HG03457 (cell line): ENCODE measurements at regions not wholly inside any gene's neighbourhood (a gene's known extent, or its start where the extent isn't known, plus 50 kb on each side); places are given as distances from the start of the nearest gene placed in this dataset.
"Not testable (repeated sequence)": the region's sequence is repeated elsewhere in the genome, so short reads cannot be mapped to it uniquely, and the experiment has no call there.

Experiments used
- ATAC-seq: cut with Tn5 transposase; IDR thresholded peaks from one replicate; pipeline ENCODE4 v1.9.1; 2021; ENCODE audit warnings: moderate number of reproducible peaks; ENCODE audit not compliant: unreplicated experiment

DNA sequence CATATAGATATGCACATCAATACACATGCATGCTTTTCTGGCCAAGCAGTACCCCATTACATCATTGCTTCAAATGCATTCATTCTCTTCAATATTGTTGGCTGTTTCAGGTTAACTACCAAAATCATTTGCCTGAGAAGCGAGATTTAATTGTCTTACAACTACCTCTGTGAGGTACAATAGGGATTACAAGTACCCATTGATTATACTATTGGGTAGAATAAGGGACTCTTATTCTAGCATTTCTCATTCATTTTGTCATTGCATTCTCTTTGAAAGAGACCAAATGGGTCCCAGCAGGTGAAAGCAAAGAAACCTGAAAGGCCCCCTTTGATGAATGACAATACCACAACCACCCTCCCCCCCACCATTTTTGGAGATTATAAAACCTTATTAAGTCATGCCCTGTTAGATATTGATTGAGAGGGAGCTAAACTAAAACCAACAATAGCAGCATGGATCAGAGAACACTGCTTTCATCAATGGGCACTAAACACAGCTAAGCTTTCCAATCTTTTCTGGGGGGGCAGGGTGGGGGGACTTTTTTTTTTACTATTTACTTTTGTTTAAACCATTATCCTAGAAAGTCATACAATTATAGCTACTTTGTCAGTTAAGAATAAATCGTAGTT is 375.0 kb upstream of the CCNH start:
- no peak for ATAC-seq

DNA sequence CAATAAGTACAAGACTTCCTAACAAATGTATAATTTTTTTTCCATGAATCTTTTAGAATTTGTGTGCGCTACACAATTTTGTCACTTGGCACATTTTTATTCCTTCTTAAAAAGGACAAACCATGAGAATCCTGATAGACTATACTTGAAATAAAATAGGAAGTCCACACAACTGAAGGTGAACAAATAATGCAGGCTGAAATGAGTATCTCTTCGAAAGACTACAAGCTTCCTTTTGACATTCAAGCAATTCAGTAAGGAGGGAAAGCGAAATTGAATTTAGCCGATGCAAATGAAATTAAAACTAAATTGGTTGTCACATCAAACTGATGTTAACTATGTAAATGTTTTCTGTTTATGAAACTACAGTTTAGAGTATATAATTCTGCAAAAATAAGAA is 374.4 kb upstream of the CCNH start:
- no peak for ATAC-seq

DNA sequence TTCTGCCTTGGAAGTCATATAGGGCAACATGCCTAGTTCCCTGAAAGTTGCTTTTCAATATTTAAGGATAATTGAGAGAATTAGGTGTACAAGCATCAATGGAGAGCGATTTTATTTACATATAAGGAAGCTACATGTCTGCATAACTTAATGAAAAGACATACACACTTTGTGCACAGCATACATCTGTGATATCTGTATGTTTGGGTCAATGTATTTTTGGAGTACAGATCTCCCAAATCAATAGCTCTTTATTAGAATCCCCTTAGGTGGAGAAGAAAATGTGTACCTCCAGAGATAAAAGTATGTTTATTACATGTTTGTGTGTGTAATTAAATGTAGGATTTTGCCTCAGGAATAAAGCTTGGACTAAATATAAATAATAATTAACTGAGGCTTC is 373.7 kb upstream of the CCNH start:
- no peak for ATAC-seq

DNA sequence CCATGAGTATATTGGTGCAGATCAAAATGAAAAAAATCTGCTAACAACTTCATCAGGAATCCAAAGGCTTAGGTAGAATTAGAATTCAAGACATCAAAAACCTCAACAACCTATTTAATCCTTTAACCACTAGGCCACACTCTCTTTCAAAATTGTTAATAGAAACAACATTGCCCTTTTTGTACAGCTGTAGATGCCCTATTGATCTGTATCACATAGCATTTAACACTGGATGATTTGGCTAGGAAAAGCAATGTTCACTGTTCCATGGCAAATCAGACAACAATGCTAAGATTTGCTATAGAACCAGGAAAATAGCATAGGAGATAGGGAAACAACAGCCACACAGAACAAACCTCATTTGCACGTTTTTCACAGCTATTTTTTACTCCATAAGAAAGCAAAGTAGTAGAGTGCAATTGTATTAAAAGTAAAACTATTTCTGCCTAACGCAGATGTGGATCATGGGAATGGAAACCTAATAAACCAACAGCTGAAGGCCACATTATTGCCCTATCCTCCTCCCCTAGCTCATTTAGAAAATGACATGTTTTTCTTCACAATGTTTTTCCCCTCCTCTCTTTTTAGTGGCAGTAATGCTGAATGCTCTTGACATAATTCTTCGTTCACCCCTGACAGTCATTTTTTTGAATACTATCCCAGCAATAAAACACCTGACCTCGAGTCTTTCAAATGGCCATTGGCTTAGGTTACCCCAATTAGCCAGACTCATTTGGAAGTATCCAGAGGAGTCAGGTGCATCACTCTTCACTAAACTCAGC is 373.0 kb upstream of the CCNH start:
- ATAC-seq, result no peak

DNA sequence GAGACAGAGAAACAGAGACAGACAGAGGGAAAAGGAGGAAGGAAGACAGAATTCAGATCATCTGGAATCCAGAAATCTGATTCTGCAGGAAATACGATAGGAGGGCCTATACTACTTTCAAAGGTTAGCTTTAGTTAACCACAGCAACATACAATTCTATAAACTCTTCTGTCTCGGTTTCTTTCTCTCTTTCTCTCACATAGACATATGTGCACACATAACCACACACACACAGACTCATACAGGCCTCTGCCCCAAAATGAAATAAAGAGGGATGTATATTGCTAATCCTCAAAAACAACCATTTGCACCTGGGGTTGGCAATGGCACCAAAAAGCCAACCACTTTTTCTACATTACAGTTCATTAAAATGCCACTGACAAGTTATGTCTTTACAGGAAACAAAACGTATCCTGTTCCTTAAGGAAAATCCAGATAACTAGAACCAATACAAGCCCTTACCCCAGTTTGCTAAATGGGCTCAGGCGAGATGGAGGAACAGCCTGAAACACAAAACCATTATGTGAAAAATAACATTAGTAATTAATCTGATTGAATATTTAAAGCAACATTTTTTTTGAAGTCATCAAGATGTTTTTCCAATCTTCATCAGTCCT is 372.3 kb upstream of the CCNH start:
- ATAC-seq, result no peak

DNA sequence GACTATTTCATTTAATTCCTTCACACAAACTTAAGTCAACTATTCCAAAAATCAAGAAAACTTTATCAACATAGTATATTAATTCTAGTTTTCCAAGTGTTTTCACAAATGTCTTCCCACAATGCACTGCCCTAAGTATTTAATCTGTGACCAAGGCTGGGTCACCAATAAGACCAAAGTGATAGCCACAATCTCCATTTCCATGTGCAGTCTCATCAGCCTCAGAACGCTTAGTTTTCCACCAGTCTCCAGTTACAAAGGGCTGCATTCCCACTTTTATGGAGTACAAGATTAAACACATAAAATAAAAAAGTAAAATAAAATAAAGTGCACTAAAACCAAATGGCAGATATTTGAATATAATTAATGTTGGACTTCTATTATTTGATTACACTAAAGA is 371.6 kb upstream of the CCNH start:
- ATAC-seq, result no peak

DNA sequence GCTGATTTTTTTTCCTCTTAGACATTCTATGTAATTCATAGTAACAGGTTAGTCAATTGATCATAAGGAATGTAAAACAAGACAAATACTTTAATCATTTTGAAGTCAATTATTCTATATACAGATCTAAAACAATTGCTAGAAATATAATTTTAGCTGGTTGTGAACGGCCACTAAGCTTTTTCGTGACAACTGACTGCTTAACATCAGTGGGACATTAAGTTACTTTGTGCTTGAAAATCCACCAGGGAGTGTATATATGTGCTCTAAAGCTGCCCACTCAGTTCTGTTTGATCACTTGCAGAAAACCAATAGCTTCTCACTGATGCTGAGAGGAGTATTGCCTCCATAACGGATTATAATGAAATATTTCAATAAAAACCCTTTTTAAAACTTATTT is 370.2 kb upstream of the CCNH start:
- ATAC-seq, result no peak

DNA sequence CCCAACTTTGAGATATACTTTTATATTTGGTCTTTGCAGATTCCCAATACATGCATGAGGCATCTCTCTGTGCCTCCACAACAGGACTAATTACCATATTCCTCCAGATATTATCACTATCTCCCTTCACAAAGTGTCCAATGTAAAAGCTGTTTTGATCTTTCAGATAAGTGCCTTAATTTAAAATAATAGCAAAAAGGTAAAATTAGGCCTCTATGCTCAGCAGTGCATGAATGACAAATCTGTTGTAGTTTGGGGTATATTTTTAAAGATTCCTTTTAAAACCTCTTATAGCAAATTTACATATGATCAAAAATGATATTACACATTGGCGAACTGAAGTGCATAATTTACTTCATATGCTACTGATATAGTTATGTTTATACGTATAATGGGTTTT is 369.2 kb upstream of the CCNH start:
- no peak for ATAC-seq

DNA sequence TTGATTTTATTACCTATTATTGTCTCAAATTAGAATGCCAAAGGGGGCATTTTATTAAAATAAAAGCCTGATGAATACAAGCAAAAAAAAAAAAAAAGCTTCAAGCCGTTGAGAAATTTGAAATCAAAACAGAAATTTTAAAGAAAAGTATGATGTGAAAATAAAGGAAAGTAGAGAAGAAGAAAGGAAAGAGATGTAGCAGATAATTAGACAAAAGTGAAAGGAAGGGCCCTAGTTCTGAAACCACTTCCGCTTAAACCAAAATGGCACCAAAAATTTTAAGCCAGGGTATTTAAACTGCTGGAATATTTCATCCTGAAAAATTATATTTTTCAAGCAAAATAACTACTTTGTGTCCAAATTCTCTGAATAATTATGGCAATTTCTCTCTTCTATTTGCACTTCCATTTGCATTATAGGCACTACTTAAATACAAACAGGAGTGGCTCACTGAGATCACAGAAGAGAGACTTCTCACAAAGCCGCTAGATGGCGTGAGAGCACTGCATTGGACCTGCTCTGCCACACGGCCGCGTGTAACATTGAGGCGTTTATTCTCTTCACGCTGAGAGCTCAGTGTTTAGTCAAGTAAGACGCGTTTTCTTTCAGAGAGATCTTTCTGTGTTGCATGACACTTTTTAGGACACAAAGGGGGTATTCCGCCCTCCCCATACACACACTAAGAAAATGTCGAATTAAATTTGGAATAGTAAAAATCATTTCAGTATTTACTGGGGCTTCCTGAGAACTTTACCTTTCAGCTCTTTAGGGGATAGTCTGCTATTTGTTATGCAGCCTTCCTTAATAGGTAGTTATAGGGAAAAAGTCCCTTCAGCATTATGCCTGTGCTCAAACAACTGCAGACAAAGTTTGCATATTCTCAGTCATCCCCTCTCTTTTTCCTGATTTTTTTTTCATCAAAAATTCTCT is 368.4 kb upstream of the CCNH start:
- ATAC-seq, result peak; percentile 99

DNA sequence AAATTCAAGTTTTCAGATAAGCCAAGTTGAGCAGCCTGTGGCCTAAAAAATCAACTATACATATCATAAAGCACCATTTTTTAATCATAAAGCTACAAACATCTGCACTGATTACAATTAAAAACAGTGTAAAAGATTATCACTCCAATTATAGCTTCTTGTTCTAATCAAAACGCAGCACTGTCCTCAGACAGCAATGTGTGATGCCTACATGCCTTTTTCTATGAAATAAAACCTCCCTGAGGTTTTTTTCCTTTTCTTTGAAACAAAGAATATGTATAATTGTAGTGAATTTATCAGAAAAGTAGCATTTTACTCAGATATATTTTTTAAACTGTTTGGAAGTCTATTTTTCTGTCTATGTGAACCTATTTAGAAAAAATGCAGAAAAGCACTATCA is 366.1 kb upstream of the CCNH start:
- ATAC-seq, result no peak

DNA sequence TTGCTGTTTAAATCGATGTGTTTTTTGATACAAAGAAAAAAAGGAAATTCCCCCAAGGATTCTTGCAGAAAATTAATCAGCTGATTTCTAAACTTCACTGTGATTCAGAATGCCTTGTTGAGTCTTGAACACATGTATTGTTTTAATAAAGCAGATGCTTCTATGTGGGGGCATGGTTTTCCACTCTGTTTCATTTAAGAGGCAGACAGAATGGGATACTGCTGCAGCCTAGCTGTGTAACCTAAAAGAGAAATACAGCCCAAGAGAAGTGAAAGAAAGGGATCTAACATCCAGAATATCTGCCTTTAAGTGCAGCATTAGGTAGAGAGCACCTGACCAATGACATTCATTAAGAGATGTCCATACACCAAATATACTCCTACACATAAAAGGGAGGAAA is 365.1 kb upstream of the CCNH start:
- ATAC-seq, result no peak

DNA sequence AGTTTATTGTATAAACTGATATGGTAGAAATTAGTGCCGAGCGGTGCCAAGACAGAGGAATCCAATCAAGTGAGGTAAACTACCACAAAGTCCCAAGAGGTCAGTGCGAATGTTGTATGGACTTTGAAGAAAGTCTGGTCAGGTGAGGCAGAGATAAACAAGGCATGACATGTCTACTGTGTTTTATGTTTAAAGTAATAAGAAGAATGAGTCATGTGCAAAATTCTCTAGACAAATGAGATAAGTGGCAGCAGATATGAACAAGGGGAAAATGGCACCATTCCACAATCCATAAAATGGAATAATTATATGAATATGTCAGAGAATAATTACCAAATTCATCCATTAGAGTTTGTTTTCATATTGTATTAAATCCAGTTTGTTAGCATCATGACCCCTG is 364.1 kb upstream of the CCNH start:
- ATAC-seq, result no peak

DNA sequence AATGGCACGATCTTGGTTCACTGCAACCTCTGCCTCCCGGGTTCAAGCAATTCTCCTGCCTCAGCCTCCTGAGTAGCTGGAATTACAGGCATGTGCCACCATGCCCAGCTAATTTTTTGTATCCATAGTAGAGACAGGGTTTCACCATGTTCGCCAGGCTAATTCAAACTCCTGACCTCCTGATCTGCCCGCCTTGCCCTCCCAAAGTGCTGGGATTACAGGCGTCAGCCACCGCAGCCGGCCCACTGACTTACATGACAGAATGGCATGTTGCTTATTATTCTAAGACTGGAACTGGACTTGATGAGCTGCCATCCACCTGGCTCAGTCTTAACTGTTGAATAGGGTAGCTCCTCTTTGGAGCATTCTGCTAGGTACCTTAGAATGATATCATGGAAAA is 363.6 kb upstream of the CCNH start:
- ATAC-seq, result not testable (repeated sequence)

DNA sequence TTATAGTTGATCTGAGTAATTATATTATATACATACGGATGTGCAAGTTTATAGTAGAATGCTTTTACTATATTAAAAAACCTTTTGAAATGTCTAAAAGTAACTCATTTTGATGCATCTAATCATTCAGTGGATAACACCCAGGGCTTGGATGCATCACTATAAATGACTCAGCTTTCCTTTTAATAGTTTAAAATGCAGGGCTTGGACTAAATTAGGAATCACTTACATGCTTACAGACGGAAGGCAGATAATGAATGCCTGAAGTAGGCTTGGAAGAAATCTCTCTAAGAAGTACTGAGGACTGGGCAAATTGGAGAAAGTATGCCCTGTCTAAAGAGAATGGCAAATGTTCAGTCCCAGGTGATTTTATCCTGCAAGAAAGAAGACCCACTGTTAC is 362.5 kb upstream of the CCNH start:
- ATAC-seq, result no peak

DNA sequence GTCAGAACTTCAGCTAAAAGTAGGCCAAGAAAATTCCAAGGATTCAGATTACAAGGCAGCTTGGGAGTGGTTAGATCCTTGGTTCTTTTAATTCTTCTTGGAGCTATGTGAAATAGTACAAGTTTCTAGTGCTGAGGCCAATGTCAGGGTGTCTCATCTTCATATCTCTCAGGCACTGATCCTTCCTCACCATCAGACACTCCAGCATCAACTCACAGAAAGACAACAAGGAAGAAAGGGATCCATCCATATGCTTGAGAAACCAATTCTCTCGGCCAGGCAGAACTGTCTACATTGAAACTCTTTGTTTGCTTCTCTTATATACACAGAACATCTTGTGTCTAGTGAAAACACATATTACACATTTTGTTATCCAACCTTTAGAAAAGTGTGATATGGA is 362.1 kb upstream of the CCNH start:
- no peak for ATAC-seq

DNA sequence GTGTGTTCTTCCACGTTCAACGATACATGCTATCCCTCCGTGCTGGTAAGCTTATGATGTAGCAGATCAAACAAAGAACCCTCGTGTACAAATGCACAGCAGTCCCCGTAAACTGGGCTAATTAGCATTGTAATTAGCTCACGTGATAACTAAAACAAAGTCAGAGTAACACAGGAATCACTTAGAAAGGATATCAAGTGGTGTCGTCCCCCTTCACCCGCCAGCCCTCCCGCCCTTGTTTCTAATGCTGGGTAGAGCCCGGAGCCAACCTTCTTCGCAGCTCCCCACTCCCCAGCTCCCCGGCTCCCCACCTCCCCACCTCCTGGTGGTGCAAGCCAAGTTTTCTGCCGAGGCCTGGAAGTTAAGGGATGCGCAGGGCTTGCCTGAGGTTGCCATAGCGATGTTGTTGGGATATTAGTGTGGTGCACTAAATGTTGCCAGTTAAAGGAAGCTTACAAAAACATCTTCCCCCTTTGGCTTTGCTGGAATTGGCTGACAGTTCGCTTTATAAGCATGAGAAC is 357.9 kb upstream of the CCNH start:
- no peak for ATAC-seq

DNA sequence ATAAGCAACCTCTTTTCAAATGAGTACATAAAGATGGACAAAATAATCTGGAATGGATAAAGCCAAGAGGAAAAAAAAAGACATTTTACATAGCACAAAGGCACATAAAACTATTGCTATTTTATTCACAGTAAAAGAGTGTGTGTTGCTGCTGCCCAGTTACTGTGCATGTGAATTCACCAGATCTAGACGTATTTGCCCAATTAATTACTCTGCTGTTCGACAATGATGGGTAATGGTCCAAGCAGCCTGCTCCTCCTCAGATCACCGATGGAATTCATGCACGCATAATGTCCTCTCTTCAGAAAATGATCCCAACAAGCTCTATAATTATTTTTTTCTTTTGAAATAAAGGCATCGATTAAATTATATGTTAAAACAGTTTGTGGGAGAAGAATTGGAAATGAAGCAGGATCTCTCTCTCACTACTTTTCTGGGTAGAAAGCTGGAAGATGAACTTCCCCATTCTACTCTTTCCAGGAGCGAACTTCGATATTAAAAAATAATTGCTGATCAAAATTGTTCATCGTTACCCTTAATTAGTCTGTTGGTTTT is 357.4 kb upstream of the CCNH start:
- ATAC-seq, result no peak

DNA sequence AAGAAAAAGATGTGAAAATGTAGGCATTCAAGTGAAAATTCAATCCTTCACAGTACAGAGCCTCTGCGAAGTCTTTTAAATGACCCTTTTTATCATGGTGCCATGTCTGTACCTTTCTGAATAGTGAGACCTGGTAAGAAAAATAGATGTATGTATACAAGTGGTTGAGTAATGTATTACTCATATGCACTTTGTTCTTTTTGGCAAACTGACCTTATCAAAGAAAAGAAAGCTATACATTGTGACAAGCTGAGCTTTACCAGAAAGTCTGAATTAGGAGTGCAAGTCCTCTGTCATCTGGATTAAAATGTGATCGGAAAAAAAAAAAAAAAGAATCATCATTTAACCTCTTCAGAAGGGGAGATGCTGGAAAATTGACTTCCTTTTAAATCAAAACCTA is 356.4 kb upstream of the CCNH start:
- ATAC-seq, result no peak

DNA sequence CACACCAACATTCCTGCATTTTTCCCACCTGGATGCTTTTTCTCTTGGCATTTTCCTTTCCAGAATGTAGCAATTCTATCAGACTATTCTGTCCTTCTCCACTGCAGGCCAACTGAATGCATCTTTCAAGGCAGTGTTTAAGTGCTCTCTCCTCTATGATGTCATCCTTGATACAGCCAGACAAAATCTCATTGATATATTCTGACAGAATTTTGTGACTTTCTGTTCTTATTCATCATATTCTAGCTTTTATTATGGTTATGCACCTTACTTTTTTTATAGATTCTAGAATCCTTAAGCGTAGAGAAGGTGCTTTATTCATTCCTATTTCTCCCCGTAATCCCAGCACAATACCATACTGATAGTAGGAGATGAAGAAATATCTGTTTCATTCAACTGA is 355.5 kb upstream of the CCNH start:
- no peak for ATAC-seq

DNA sequence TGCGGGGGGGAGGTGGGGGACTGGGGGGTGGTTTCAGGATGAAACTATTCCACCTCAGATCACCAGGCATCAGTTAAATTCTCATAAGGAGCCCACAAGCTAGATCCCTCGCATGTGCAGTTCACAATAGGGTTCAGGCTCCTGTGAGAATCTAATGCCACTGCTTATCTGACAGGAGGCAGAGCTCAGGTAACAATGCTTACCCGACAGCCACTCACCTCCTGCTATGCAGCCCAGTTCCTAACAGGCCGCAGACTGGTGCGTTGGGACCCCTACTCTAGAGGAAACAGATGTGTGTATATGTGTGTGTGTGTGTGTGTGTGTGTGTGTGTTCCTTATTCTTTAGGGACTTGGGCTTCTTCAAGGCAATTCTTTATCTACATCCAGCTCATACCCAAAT is 352.3 kb upstream of the CCNH start:
- no peak for ATAC-seq

DNA sequence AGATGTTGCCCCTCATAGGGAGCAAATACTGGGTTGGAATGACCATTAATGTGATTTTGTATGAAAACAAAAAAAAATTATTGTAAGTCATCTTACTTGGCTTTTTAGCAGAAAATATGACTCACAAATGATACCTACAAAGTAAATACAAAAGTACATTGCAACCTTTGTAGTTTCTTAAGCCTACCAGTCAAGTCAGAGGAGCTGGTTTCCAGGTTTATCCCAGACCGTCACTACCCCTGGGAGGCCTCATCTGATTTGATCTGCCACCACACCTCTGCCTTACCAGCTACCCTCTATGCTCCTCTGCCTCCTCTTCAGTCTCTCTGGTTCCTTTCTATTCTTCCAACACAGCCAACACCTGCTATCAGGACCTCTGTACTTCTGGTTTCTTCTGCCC is 349.9 kb upstream of the CCNH start:
- no peak for ATAC-seq
